Calu3 (cell line): ENCODE measurements at regions not wholly inside any gene's neighbourhood (a gene's known extent, or its start where the extent isn't known, plus 50 kb on each side); places are given as distances from the start of the nearest gene placed in this dataset.

Experiments
- BruUV-seq: library from RNA; stranded (reverse); fragments of 400-500 nt; replicated peaks from 2 replicates; lab custom pipeline; 2021; lab: Mats Ljungman, UMichigan
- CTCF ChIA-PET: fragments of 300-600 bp; sonication (Branson Sonifier 250); formaldehyde crosslinking; loops from one replicate; lab custom pipeline; 2022; ENCODE audit warnings: antibody characterized with exemption; lab: Charles Lee
- DNase-seq: peaks from one replicate; pipeline ENCODE4 v3.0.0; 2022
- H3K27ac Mint-ChIP-seq: one replicate; pipeline ENCODE4 v1.8.0; 2022; ENCODE audit warnings: mixed read lengths; ENCODE audit not compliant: unreplicated experiment
- H3K27me3 Mint-ChIP-seq: one replicate; pipeline ENCODE4 v1.8.0; 2022; ENCODE audit warnings: mixed read lengths; ENCODE audit not compliant: unreplicated experiment
- H3K36me3 Mint-ChIP-seq: one replicate; pipeline ENCODE4 v1.8.0; 2022; ENCODE audit warnings: mild to moderate bottlenecking, moderate library complexity, mixed read lengths; ENCODE audit not compliant: insufficient read depth, unreplicated experiment
- H3K4me1 Mint-ChIP-seq: one replicate; pipeline ENCODE4 v1.8.0; 2022; ENCODE audit warnings: mild to moderate bottlenecking, low read depth, mixed read lengths; ENCODE audit not compliant: unreplicated experiment
- H3K4me3 Mint-ChIP-seq: one replicate; pipeline ENCODE4 v1.8.0; 2022; ENCODE audit warnings: mild to moderate bottlenecking, low read depth, moderate library complexity, mixed read lengths; ENCODE audit not compliant: unreplicated experiment
- H3K9me3 Mint-ChIP-seq: one replicate; pipeline ENCODE4 v1.8.0; 2022; ENCODE audit warnings: low read depth, mixed read lengths; ENCODE audit not compliant: unreplicated experiment
- CTCF ChIP-seq: fragments of 200-600 bp; IDR thresholded peaks from one replicate; pipeline ENCODE4 v1.8.0; 2022; ENCODE audit warnings: antibody characterized with exemption; ENCODE audit not compliant: unreplicated experiment
- intact Hi-C: fragments of 100-400 bp; cut with micrococcal nuclease; formaldehyde crosslinking; loops from one replicate; pipeline ENCODE4 v1.10.0; 2022; ENCODE audit not compliant: unreplicated experiment

- Mint-ChIP-seq H3K27me3 (no peaks in the 10 kb centered on the region), H3K36me3 (no peaks in the 10 kb centered on the region), H3K27ac (no peak overlapping the region), H3K4me1 (no peaks in the 10 kb centered on the region), H3K9me3 (no peaks in the 10 kb centered on the region), H3K4me3 (no peak overlapping the region)
- DNase-seq, result no peak
- no peak for TF ChIP-seq CTCF
- no TSS peak for BruUV-seq
- intact Hi-C loops, result no loop called here
- CTCF ChIA-PET, result no interaction called here
These were observed 209.2 kb upstream of the ESRRG start for GRCh38 chr1:216932424-216932823.

- H3K4me1 Mint-ChIP-seq, result no peaks in the 10 kb centered on the region
- H3K4me3 Mint-ChIP-seq, result no peak overlapping the region
- intact Hi-C loops, result no loop called here
- no peaks in the 10 kb centered on the region for H3K9me3 Mint-ChIP-seq
- CTCF ChIA-PET, result no interaction called here
- H3K36me3 Mint-ChIP-seq, result no peaks in the 10 kb centered on the region
- no TSS peak for BruUV-seq
- no peaks in the 10 kb centered on the region for H3K27me3 Mint-ChIP-seq
- TF ChIP-seq CTCF, result no peak
- DNase-seq, result peak; percentile 5
- no peak overlapping the region for H3K27ac Mint-ChIP-seq
These were observed 206.8 kb upstream of the ESRRG start for GRCh38 chr1:216929870-216930582.

- DNase-seq, result no peak
- intact Hi-C loops, result no loop called here
- CTCF ChIA-PET, result no interaction called here
- Mint-ChIP-seq H3K4me1 (no peaks in the 10 kb centered on the region), H3K9me3 (no peaks in the 10 kb centered on the region), H3K27me3 (no peaks in the 10 kb centered on the region), H3K4me3 (no peak overlapping the region), H3K27ac (no peak overlapping the region), H3K36me3 (no peaks in the 10 kb centered on the region)
- BruUV-seq, result no TSS peak
- TF ChIP-seq CTCF, result no peak
These were observed 204.4 kb upstream of the ESRRG start for GRCh38 chr1:216927633-216928032.

GRCh38 chr1:216926720-216927510 lies 203.7 kb upstream of the ESRRG start:
- Mint-ChIP-seq H3K4me1 (peaks cover 7% of the 10 kb centered on the region), H3K36me3 (no peaks in the 10 kb centered on the region), H3K27ac (no peak overlapping the region), H3K27me3 (no peaks in the 10 kb centered on the region), H3K4me3 (no peak overlapping the region), H3K9me3 (no peaks in the 10 kb centered on the region)
- no peak for TF ChIP-seq CTCF
- CTCF ChIA-PET, result no interaction called here
- intact Hi-C loops, result no loop called here
- DNase-seq, result no peak
- BruUV-seq, result no TSS peak
